HG03175 (cell line): ENCODE measurements at regions not wholly inside any gene's neighbourhood (a gene's known extent, or its start where the extent isn't known, plus 50 kb on each side); places are given as distances from the start of the nearest gene placed in this dataset.

Experiments used
- ATAC-seq: cut with Tn5 transposase; IDR thresholded peaks from one replicate; pipeline ENCODE4 v1.9.1; 2021; ENCODE audit warnings: mild to moderate bottlenecking, moderate library complexity; ENCODE audit not compliant: unreplicated experiment

- ATAC-seq: no peak
Observed at GRCh38 chr6:164185471-164185871, 771.0 kb downstream of the QKI start.

GRCh38 chr6:164184410-164184809 lies 769.9 kb downstream of the QKI start:
- ATAC-seq: no peak

GRCh38 chr6:164183556-164184123 lies 769.1 kb downstream of the QKI start:
- ATAC-seq: no peak

- ATAC-seq: no peak
Observed at GRCh38 chr6:164178679-164179332, 764.3 kb downstream of the QKI start.

- no peak for ATAC-seq
Observed at GRCh38 chr6:164169355-164169754, 754.8 kb downstream of the QKI start.

GRCh38 chr6:164168595-164168994 lies 754.1 kb downstream of the QKI start:
- no peak for ATAC-seq

GRCh38 chr6:164167873-164168405 lies 753.4 kb downstream of the QKI start:
- no peak for ATAC-seq

- no peak for ATAC-seq
Observed at GRCh38 chr6:164166996-164167395, 752.5 kb downstream of the QKI start.

- ATAC-seq: no peak
Observed at GRCh38 chr6:164166515-164166914, 752.0 kb downstream of the QKI start.

- no peak for ATAC-seq
Observed at GRCh38 chr6:164164876-164165275, 750.4 kb downstream of the QKI start.

- ATAC-seq: no peak
Observed at GRCh38 chr6:164163239-164163638, 748.7 kb downstream of the QKI start.

GRCh38 chr6:164159061-164159460 lies 744.5 kb downstream of the QKI start:
- ATAC-seq: no peak

- ATAC-seq: no peak
Observed at GRCh38 chr6:164154588-164154987, 740.1 kb downstream of the QKI start.

GRCh38 chr6:164152611-164153010 lies 738.1 kb downstream of the QKI start:
- ATAC-seq: no peak

- no peak for ATAC-seq
Observed at GRCh38 chr6:164151161-164152120, 736.9 kb downstream of the QKI start.

- ATAC-seq: no peak
Observed at GRCh38 chr6:164150232-164150631, 735.7 kb downstream of the QKI start.

- ATAC-seq: no peak
Observed at GRCh38 chr6:164148788-164149187, 734.3 kb downstream of the QKI start.

GRCh38 chr6:164144316-164144715 lies 729.8 kb downstream of the QKI start:
- ATAC-seq: no peak

- no peak for ATAC-seq
Observed at GRCh38 chr6:164142322-164142721, 727.8 kb downstream of the QKI start.

- ATAC-seq: no peak
Observed at GRCh38 chr6:164135511-164136132, 721.1 kb downstream of the QKI start.

- ATAC-seq: no peak
Observed at GRCh38 chr6:164133095-164133494, 718.6 kb downstream of the QKI start.
